NCI-H2107 treated with DMSO at 0.1 percent for 48 hours (cell line): ENCODE measurements at regions not wholly inside any gene's neighbourhood (a gene's known extent, or its start where the extent isn't known, plus 50 kb on each side); places are given as distances from the start of the nearest gene placed in this dataset.

Source experiments
- DNase-seq: peaks from one replicate; lab custom pipeline; 2025; ENCODE audit not compliant: unreplicated experiment; lab: John Stamatoyannopoulos, UW

DNA sequence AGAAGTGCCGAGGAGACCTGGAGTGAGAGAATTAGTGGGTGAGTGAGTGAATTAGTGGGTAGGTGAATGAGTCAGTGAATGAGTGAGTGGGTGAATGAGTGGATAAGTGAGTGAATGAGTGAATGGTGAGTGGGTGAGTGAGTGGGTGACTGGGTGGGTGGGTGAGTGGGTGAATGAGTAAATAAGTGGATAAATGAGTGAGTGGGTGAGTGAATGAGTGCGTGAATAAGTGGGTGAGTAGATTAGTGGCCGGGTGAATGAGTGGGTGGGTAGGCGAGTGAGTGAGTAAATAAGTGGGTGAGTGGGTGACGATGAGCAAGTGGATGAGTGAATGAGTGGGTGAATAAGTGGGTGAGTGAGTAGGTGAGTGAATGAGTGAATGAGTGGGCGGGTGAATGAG, 243.7 kb upstream of the MGMT start:
- DNase-seq, result no peak

DNA sequence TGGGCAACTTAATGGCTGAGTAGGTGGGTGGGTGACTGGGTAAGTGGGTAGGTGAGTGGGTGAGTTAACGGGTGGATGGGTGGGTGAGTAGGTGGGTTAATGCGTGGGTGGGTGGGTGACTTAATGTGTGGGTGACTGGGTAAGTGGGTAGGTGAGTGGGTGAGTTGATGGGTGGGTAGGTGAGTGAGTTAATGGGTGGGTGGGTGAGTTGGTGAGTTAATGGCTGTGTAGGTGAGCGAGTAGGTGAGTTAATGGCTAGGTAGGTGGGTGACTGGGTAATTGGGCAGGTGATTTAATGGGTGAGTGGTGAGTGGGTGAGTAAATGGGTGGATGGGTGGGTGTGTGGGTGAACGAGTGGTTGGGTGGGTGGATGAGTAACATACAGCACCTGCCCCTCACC, 243.0 kb upstream of the MGMT start:
- no peak for DNase-seq

- no peak for DNase-seq
Measured at GRCh38 chr10:129231821-129232220, 235.2 kb upstream of the MGMT start.

DNA sequence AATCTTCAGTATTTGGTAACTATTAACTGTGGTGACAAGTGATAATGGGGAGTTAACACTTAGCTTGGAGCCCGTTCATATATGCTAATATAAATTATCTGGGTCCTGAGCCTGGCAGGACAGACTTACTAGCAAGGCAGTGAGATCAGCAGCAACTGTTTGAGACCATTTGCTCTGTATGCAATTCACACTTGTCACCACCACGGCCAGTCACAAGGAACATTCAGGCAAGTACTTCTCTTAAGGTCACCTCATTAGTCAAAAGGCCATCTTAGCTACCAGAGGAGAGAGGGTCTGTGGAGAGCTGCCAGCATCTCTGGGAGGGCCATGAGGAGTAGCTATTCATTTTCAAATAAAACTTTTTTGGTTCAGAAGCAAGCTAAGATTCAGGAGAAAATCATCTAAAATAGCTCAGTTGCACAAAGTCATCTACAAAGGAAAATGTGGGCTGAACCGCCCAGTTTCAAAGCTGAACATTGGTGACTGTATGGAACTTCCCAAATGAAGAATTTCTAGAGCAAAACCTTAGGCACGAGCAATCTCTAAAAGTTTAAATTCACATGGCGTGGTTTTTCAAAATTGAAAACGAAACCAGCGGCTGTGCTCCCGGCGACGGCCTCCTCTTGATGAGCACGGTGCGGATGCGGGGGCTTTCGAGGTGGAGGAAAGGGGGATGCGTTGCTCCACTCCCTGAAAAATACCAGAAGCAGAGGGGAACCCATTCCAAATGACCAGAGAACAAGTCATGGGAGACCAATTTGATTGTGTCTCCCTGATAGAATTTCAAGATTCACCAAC, 233.5 kb upstream of the MGMT start:
- DNase-seq, result no peak

DNA sequence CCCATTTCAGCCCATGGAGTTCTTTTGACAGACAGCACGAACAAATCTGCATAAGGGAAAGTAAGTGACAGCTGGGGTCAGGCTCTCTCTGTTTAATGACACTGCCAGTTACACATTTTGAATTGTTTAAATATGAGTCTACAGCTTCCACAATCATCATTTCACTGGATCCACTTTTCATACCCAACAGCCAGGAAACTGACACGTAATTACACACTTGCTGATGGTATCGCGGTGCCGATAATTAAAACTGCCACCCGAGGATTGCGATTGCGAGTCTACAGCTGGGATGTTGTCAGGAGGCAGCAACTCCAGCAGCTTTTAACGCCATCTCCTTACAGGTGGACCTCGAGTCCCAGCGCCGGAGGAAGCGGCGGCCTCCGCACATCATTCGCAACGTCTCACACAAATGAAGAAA, 230.8 kb upstream of the MGMT start:
- DNase-seq, result no peak

DNA sequence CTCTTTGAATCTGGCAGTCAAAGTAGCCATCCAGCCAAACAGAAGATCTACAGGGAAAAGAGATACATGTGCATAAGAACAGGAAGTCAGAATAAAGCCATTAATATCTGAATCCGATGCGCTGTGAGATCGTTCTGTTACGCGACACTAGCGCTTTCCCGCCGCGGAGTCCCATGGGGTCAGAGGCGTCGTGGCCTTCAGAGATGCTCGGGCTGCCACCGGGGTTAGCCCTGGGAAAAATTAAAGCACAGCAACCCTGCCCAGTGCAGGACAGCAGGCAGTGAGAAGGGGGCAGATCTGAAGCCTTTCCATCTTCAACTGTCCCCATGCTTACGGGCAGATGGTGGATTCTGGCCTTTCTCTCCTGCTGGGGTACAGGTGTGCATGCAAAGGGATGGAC, 225.6 kb upstream of the MGMT start:
- DNase-seq, result no peak

DNA sequence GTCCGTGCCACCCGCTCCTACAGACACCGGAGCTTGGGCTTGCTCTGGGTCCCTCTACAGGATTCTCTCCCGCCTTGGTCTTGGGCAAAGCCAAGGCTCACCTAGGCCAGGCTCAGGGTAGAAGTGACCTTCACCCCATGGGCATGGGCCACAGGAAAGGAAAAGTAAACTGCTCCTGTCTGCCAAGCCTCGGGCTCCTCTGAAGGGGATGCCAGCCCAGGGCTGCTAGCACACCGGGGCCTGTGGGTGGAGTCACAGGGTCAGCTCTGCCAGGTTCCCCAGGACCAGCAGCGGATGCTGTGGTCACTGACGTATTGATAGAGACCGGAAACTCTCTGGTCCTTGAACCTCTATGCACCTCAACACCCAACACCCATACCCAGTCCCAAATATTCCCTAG, 222.7 kb upstream of the MGMT start:
- DNase-seq, result no peak

GRCh38 chr10:129244757-129245156, 222.3 kb upstream of the MGMT start:
- DNase-seq, result no peak

DNA sequence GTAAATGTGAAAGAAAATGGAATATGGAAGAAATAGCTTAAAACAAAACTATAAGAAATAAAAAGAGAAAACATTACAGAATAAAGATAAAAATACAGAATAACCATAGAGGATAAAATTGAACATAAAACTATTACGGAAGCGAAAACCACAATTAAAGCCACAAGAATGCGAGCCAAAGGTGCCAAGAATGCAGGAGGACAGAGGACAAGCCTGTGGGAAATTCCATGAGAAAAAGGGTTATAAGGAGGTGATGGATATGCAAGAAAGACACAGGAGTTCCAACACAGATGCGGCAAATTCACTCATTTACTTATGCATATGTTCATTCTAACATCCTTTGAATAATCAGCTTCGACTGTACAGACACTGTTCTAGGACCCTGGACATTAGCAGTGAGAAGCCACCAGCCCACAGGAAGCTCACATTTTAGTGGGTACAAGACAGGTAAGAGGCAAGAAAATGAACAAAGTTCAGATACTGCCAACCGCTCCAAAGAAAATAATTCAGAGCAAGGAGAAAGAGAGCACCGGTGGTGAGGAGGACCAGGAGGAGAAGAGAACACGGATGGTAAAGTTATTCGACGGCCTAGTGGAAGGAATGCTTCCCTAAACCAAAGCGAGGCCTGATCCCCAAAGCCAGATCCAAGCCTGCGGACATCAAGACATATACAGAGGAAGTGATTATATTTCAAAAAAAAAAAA, 213.7 kb upstream of the MGMT start:
- no peak for DNase-seq

GRCh38 chr10:129253865-129254179, 213.2 kb upstream of the MGMT start:
- no peak for DNase-seq

DNA sequence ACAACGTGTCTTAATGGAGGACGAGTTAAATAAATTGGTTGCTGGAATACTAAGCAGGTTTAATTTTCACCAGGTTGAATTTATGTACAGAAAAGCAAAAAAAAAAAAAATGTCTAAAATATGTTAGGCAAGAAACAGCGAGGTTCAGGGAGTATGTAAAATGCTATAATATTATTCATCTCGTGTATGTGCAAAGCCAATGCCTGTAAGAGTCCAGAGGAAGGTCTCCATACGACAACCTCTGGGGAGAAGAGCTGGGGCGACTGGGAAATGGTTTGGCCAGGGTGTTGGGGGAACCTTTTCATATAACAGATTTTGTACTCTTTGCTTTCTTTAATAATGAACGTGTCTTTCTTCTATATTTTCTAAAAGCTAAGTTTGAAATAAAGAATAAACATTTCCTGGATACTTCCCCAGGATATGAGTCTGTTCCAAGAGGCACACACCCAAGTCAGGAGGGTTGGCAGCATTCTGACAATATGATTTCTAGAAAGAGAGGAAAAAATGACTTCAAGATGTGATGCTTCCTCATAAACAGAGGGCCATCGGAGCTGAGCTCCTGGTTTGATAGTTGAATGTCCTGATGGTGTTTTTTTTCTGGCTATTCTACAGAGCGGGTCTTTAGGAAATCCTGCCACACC, 208.6 kb upstream of the MGMT start:
- DNase-seq, result no peak

DNA sequence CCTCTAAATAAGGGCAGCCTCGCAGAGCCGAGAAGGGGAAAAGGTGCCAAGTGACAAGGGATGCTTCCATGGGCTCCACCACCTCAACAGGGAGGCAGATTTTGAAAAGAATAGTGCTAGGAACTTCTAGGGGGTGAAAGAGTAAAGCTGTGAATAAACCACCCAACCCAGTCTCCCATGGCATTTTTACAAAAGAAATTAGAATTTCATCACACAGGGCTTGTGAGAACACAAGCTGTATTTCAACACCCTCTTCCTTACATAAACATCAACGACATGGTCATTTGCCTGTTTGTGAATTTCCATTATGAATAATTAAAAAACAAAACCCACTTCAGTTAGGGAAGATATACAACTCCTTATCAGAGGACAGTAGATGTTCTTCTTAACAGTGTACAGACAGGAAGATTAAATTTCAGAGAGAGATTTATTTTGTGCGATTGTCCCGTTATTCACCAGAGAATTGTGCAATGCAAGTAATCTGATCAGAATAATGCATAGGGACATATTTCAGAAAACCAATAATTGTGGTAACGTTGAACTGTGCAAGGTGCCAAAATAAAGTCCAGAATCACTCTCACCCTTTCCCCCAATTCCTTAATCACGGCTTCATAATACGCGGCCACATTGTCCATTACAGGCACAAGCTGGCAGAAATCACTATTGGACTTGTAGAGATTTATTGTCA, 207.8 kb upstream of the MGMT start:
- no peak for DNase-seq

GRCh38 chr10:129272176-129272575, 194.9 kb upstream of the MGMT start:
- DNase-seq, result no peak

DNA sequence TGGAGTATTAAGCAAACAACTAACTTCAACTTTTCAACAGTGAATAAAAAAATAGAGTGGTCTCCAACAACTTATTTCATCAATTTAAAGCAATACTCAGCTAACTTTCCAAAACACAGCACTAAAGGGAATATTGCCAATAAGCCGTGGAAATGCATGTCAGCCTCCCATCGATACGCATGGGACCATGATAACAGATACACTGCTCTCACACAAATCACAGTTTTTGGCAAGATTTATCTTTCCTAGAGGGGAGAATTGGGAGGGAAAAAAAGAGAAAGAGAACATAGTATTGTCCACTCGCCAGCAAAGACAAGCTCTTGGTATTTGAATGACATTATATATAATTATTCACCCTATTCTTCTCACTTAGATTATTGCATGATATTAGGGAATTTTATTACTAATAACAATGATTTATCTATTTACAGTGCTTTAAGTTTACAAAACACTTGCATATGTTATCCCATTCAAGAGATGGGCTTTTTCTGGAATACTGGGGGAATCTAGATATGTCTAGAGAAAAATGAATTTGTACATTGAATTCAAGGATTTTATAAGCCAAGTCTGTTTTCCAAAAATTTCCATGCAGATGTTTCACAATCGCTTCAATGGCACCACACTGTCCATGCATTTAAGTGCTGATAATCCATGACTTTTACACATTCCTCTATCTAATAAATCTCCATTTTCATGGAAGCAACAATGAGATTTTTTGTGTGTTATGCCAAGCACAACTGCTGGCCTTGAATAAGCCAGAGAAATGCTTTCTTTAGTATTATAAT, 194.0 kb upstream of the MGMT start:
- no peak for DNase-seq

GRCh38 chr10:129273860-129274259, 193.2 kb upstream of the MGMT start:
- no peak for DNase-seq

DNA sequence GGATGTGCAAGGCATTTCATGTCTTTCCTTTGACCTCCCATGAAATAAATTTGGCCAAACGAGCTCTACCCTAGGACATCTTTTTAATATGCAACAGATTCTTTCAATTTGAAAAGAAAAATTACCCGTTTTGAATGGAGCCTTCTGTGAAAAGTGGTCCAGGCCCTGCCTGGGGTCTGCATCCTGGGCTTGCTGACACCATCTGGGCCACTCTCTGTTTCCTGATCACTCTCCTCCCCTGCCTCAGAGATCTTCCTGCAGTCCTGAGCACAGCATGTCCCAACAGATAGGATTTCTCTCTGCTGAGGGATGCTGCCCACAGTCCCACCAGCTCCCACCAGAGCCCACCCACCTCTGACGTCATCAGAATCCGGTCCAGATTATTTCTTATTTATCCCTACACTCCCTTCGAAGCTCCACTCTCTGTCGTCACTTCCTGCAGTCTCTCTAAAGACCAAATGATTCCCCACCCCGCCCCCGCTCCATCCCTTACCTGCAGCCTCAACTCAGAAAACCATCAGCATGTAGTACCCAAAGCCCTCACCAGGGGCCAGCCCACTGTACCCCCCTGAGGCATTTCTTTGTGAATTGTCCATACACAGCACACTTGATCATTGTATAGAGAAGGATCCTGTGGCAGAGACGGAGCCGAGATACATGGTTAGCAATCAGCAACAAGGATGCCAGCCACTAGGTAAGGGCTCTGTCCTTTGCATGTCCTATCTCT, 192.1 kb upstream of the MGMT start:
- DNase-seq, result no peak

- DNase-seq, result no peak
Measured at GRCh38 chr10:129275886-129276285, 191.2 kb upstream of the MGMT start.

- no peak for DNase-seq
Measured at GRCh38 chr10:129277084-129277483, 190.0 kb upstream of the MGMT start.

DNA sequence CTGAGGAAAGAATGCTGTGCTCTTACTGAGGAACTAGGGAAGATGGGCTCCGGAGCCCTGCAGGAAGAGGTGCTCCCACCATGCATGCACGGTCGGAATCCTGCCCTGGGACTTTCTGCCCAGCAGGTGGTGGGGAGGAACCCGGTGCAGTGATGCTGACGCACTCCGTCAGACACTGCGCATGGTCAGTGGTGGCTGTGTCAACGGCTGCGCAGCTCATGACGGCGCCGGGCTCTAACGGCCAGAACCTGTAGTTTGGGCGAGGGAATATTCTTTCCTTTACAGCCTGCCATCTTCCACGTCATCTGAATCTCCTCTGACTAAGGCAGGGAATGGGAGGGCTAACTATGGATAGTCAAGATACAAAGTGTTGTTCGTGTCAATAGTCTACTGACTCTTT, 189.2 kb upstream of the MGMT start:
- no peak for DNase-seq

GRCh38 chr10:129278686-129279085, 188.4 kb upstream of the MGMT start:
- no peak for DNase-seq
